GM12878 (cell line): ENCODE measurements at regions not wholly inside any gene's neighbourhood (a gene's known extent, or its start where the extent isn't known, plus 50 kb on each side); places are given as distances from the start of the nearest gene placed in this dataset.

Source experiments
- ATAC-seq: fragments of 200-7000 bp; cut with Tn5 transposase; 3 replicates; pipeline ENCODE4 v1.9.1; 2020; ENCODE audit warnings: mild to moderate bottlenecking, moderate library complexity
- BruUV-seq: library from RNA; stranded (reverse); fragments of 400-500 nt; replicated peaks from 2 replicates; lab custom pipeline; 2021; lab: Mats Ljungman, UMichigan
- CTCF ChIA-PET: fragments of 300-600 bp; sonication (Branson Sonifier 250); formaldehyde crosslinking; extraction: SDS; loops from one replicate; lab custom pipeline; 2021; ENCODE audit warnings: inconsistent platforms; lab: Yijun Ruan, JAX
- POLR2A ChIA-PET: fragments of 350-600 bp; formaldehyde crosslinking; extraction: SDS; loops from one replicate; lab custom pipeline; 2021; ENCODE audit warnings: inconsistent platforms; lab: Charles Lee
- RAD21 ChIA-PET: fragments of 300-600 bp; sonication (Branson Sonifier 250); formaldehyde crosslinking; loops from one replicate; lab custom pipeline; 2023; ENCODE audit warnings: antibody characterized with exemption; ENCODE audit not compliant: unreplicated experiment; lab: Charles Lee
- SMC1A ChIA-PET: fragments of 300-600 bp; sonication (Branson Sonifier 250); formaldehyde crosslinking; loops from one replicate; lab custom pipeline; 2023; ENCODE audit not compliant: unreplicated experiment, uncharacterized antibody; lab: Charles Lee
- DNase-seq: peaks from one replicate; pipeline ENCODE4 v3.0.0-alpha.2; 2011; ENCODE audit warnings: low read depth, low spot score
- FAIRE-seq: peaks from 3 replicates; lab custom pipeline; 2011; peaks lifted over from hg19 to GRCh38; lab: Jason Lieb, UNC
- H2AFZ ChIP-seq: 2 replicates; pipeline ENCODE4 v1.6.0; 2011; ENCODE audit warnings: low read depth, low read length, control low read depth; ENCODE audit not compliant: control insufficient read depth
- H3K27ac ChIP-seq: 2 replicates; pipeline ENCODE4 v1.5.1; 2011; ENCODE audit warnings: control low read depth; ENCODE audit not compliant: control insufficient read depth, insufficient read depth
- H3K27me3 ChIP-seq, 2 experiments: replicated peaks in 1 of 2; 2 replicates each; pipeline versions ENCODE4 v1.6.0 to v1.6.1; 2011; ENCODE audit warnings: low read length in 1 of 2; ENCODE audit not compliant: control insufficient read depth in 2 of 2, insufficient read depth in 2 of 2
- H3K36me3 ChIP-seq, 2 experiments: 2 replicates each; pipeline ENCODE4 v1.5.1; 2011; ENCODE audit warnings: low read length in 1 of 2; ENCODE audit not compliant: control insufficient read depth in 2 of 2, insufficient read depth in 2 of 2
- H3K4me1 ChIP-seq: 2 replicates; pipeline ENCODE4 v1.6.1; 2011; ENCODE audit warnings: mild to moderate bottlenecking, low read length, moderate library complexity, mixed read lengths; ENCODE audit not compliant: control insufficient read depth, insufficient read depth
- H3K4me2 ChIP-seq: 2 replicates; pipeline ENCODE4 v1.6.0; 2011; ENCODE audit warnings: control low read depth; ENCODE audit not compliant: control insufficient read depth, insufficient read depth
- H3K4me3 ChIP-seq: fragments of 200-600 bp; sonication (generic); 2 replicates; pipeline ENCODE4 v1.5.1; 2016
- H3K79me2 ChIP-seq: 2 replicates; pipeline ENCODE4 v1.6.0; 2011; ENCODE audit warnings: low read length; ENCODE audit not compliant: control insufficient read depth, insufficient read depth
- H3K9ac ChIP-seq: 2 replicates; pipeline ENCODE4 v1.8.0; 2011; ENCODE audit warnings: low read length, control low read depth, mixed read lengths; ENCODE audit not compliant: control insufficient read depth, insufficient read depth
- H3K9me3 ChIP-seq: replicated peaks from 3 replicates; pipeline ENCODE4 v1.5.1; 2011; ENCODE audit warnings: mild to moderate bottlenecking, low read length; ENCODE audit not compliant: control insufficient read depth, insufficient read depth
- H4K20me1 ChIP-seq: 2 replicates; pipeline ENCODE4 v1.6.0; 2011; ENCODE audit not compliant: control insufficient read depth, insufficient read depth
- FOXM1 ChIP-seq: IDR thresholded peaks from 2 replicates; pipeline ENCODE4 v1.6.1; 2012; ENCODE audit warnings: low read depth, mild to moderate bottlenecking, inconsistent platforms, low read length, moderate library complexity
- KAT2A ChIP-seq: conservative IDR thresholded peaks from 2 replicates; pipeline ENCODE4 v1.6.1; 2011; ENCODE audit warnings: low read depth, low read length; ENCODE audit not compliant: control insufficient read depth
- MEF2A ChIP-seq: IDR thresholded peaks from 2 replicates; pipeline ENCODE4 v1.6.1; 2011; ENCODE audit warnings: low read depth, mild to moderate bottlenecking, low read length, moderate library complexity; ENCODE audit not compliant: insufficient read depth
- NFYA ChIP-seq: IDR thresholded peaks from 2 replicates; pipeline ENCODE4 v1.6.1; 2011; ENCODE audit warnings: low read depth, mild to moderate bottlenecking, low read length, improper control_type of control experiment, borderline replicate concordance
- RUNX3 ChIP-seq: IDR thresholded peaks from 2 replicates; pipeline ENCODE4 v1.6.1; 2012; ENCODE audit warnings: low read length, inconsistent platforms
- SUZ12 ChIP-seq: fragments of 200-600 bp; sonication (generic); IDR thresholded peaks from one replicate; pipeline ENCODE4 v1.6.1; 2018; ENCODE audit warnings: antibody characterized with exemption, mild to moderate bottlenecking; ENCODE audit not compliant: unreplicated experiment
- TCF12 ChIP-seq: IDR thresholded peaks from 2 replicates; pipeline ENCODE4 v1.6.1; 2011; ENCODE audit warnings: low read depth, mild to moderate bottlenecking, low read length
- ZZZ3 ChIP-seq: IDR thresholded peaks from 2 replicates; pipeline ENCODE4 v1.6.1; 2011; ENCODE audit warnings: low read depth; ENCODE audit not compliant: control insufficient read depth, insufficient read length
- WGBS: methylation state at CpG from one replicate; pipeline ENCODE4 v1.1.6; 2016; ENCODE audit warnings: low lambda C conversion rate; ENCODE audit not compliant: insufficient replicate concordance, insufficient coverage; ENCODE audit errors: missing lambda C conversion rate; 5-methylcytosine and 5-hydroxymethylcytosine counted together
- in situ Hi-C: fragments of 300-500 bp; cut with MboI; formaldehyde crosslinking; loops from 9 replicates; pipeline ENCODE4 v1.14.3; 2018; ENCODE audit warnings: mixed read lengths
- intact Hi-C: fragments of 100-400 bp; cut with micrococcal nuclease; formaldehyde crosslinking; loops from one replicate; pipeline ENCODE4 v1.14.2; 2022; ENCODE audit not compliant: unreplicated experiment
- TF ChIP-seq, protein P1 (sequence below): fragments of 450-650 bp; formaldehyde crosslinking; IDR thresholded peaks from 2 replicates; pipeline ENCODE4 v1.4.0; 2020; ENCODE audit warnings: mild to moderate bottlenecking, moderate library complexity
- TF ChIP-seq, protein P2 (sequence below): fragments of 450-650 bp; IDR thresholded peaks from 2 replicates; pipeline ENCODE4 v1.6.1; 2017; ENCODE audit warnings: borderline replicate concordance
- TF ChIP-seq, protein P3 (sequence below): fragments of 450-650 bp; IDR thresholded peaks from 2 replicates; pipeline ENCODE4 v1.6.1; 2017; ENCODE audit warnings: mild to moderate bottlenecking

DNA sequence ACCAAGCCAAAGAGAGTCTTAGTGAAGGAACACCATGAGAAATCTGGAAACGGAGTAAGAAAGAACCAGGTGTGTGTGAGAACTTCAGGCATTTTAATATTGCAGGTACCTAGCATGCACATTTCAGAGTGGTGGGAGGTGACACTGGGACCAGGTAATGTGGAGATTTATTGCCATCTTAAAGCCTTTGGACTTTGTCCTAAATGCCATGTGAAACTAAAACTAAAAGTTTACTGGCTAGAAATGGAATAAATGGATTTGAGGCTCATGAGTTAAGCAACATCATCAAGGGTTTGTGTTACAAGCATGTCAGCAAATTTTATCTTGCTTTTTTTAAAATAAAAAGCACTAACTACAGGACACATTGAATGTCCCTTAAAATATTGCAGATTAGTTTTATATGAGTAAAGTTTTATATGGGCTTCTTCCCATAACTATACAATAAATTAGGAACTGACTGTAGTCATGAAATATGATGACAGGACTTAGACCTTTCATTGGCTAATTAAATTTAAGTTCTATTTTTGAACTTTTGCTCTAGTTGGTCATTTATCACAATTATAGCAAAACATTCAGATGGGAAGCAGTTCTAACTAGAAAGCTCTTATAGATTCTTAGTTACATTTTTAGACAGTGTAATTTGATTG is 721.1 kb upstream of the NOVA1 start:
- Histone ChIP-seq H3K79me2 (no peaks in the 10 kb centered on the region), H3K9me3 (no peaks in the 10 kb centered on the region; the same call in 2 of the 3 replicates), H3K4me2 (no peak overlapping the region), H3K9ac (no peak overlapping the region), H4K20me1 (no peaks in the 10 kb centered on the region), H3K27me3 (no peaks in the 10 kb centered on the region), H2AFZ (no peak overlapping the region), H3K36me3 (no peaks in the 10 kb centered on the region), H3K4me3 (no peak overlapping the region), H3K4me1 (no peaks in the 10 kb centered on the region), H3K27ac (no peak overlapping the region)
- WGBS, result 0% methylated on average over 1 of the region's 1 CpG
- FAIRE-seq (no peak), DNase-seq (no peak), ATAC-seq (no peak)
- POLR2A ChIA-PET, result no interaction called here
- RAD21 ChIA-PET, result no interaction called here
- intact Hi-C loops, result no loop called here
- no TSS peak for BruUV-seq
- CTCF ChIA-PET, result no interaction called here
- in situ Hi-C loops, result no loop called here
- SMC1A ChIA-PET, result no interaction called here
- no peak for TF ChIP-seq RUNX3
- TF ChIP-seq TCF12, result no peak

DNA sequence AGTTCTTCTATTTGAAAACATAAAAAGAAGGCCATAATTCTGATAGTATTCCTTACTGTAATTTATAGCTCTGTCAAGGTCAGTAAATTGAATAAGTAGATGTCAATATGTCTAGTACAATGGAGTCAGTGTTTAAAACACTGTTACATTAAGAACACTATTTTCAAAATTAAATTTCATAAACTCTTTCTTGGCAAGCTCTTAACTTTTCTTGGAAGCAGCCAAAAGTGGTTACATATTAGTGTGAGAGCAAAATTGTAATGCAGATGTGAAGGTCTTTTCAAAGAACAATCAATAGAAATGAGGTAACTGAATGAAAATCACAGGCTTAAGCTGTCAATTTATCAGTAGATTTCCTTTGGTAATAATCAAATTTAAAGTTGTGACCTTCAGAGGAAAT is 722.4 kb upstream of the NOVA1 start:
- ATAC-seq (no peak), DNase-seq (no peak), FAIRE-seq (no peak)
- no peak overlapping the region for H3K9ac ChIP-seq
- no peak overlapping the region for H3K4me3 ChIP-seq
- H3K4me1 ChIP-seq, result no peaks in the 10 kb centered on the region
- H3K9me3 ChIP-seq, result no peaks in the 10 kb centered on the region; the same call in 2 of the 3 replicates
- ChIA-PET CTCF (no interaction called here), RAD21 (no interaction called here), POLR2A (no interaction called here), SMC1A (no interaction called here)
- no TSS peak for BruUV-seq
- no peak overlapping the region for H3K27ac ChIP-seq
- H3K4me2 ChIP-seq, result no peak overlapping the region
- intact Hi-C loops (no loop called here), in situ Hi-C loops (no loop called here)
- no peaks in the 10 kb centered on the region for H4K20me1 ChIP-seq
- H3K27me3 ChIP-seq, result no peaks in the 10 kb centered on the region
- H3K79me2 ChIP-seq, result no peaks in the 10 kb centered on the region
- H2AFZ ChIP-seq, result no peak overlapping the region
- H3K36me3 ChIP-seq, result no peaks in the 10 kb centered on the region
- TF ChIP-seq KAT2A (no peak), NFYA (no peak), FOXM1 (no peak), MEF2A (no peak), SUZ12 (no peak), ZZZ3 (no peak)
- TF ChIP-seq, protein P1, sequence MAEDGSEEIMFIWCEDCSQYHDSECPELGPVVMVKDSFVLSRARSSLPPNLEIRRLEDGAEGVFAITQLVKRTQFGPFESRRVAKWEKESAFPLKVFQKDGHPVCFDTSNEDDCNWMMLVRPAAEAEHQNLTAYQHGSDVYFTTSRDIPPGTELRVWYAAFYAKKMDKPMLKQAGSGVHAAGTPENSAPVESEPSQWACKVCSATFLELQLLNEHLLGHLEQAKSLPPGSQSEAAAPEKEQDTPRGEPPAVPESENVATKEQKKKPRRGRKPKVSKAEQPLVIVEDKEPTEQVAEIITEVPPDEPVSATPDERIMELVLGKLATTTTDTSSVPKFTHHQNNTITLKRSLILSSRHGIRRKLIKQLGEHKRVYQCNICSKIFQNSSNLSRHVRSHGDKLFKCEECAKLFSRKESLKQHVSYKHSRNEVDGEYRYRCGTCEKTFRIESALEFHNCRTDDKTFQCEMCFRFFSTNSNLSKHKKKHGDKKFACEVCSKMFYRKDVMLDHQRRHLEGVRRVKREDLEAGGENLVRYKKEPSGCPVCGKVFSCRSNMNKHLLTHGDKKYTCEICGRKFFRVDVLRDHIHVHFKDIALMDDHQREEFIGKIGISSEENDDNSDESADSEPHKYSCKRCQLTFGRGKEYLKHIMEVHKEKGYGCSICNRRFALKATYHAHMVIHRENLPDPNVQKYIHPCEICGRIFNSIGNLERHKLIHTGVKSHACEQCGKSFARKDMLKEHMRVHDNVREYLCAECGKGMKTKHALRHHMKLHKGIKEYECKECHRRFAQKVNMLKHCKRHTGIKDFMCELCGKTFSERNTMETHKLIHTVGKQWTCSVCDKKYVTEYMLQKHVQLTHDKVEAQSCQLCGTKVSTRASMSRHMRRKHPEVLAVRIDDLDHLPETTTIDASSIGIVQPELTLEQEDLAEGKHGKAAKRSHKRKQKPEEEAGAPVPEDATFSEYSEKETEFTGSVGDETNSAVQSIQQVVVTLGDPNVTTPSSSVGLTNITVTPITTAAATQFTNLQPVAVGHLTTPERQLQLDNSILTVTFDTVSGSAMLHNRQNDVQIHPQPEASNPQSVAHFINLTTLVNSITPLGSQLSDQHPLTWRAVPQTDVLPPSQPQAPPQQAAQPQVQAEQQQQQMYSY (CRISPR knock-in tag), result no peak
- TF ChIP-seq, protein P2, sequence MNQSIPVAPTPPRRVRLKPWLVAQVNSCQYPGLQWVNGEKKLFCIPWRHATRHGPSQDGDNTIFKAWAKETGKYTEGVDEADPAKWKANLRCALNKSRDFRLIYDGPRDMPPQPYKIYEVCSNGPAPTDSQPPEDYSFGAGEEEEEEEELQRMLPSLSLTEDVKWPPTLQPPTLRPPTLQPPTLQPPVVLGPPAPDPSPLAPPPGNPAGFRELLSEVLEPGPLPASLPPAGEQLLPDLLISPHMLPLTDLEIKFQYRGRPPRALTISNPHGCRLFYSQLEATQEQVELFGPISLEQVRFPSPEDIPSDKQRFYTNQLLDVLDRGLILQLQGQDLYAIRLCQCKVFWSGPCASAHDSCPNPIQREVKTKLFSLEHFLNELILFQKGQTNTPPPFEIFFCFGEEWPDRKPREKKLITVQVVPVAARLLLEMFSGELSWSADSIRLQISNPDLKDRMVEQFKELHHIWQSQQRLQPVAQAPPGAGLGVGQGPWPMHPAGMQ, result no peak
- TF ChIP-seq, protein P3, sequence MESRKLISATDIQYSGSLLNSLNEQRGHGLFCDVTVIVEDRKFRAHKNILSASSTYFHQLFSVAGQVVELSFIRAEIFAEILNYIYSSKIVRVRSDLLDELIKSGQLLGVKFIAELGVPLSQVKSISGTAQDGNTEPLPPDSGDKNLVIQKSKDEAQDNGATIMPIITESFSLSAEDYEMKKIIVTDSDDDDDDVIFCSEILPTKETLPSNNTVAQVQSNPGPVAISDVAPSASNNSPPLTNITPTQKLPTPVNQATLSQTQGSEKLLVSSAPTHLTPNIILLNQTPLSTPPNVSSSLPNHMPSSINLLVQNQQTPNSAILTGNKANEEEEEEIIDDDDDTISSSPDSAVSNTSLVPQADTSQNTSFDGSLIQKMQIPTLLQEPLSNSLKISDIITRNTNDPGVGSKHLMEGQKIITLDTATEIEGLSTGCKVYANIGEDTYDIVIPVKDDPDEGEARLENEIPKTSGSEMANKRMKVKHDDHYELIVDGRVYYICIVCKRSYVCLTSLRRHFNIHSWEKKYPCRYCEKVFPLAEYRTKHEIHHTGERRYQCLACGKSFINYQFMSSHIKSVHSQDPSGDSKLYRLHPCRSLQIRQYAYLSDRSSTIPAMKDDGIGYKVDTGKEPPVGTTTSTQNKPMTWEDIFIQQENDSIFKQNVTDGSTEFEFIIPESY, result no peak
